NOMO-1 (cell line): ENCODE measurements at regions not wholly inside any gene's neighbourhood (a gene's known extent, or its start where the extent isn't known, plus 50 kb on each side); places are given as distances from the start of the nearest gene placed in this dataset.
A peak's percentile ranks its signal among the peaks of the same experiment; 100 is the strongest.

Experiments used
- DNase-seq, 2 experiments: peaks; one replicate each; lab custom pipeline; 2025; ENCODE audit not compliant: unreplicated experiment in 2 of 2; lab: John Stamatoyannopoulos, UW

DNA sequence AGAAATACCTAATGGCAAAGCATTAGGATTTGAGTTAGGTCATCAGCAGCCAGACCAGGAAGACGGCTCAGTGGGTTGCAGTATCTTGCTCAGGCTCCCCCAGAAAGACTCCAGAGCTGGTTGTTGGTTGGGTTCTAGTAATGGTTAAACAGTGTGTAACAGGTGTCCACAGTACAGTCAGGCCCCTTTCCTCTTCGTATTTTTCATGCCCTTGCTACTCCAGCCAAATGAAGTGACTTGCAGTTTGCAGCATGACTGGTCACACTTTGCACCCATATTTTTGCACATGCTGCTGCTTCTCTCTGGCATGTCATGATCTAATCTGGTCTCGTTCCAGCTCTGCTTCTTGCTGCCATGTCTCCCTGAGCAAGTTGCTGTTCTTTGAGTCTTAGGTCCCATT lies 60.6 kb upstream of the TRPC7 start:
- DNase-seq: no peak

DNA sequence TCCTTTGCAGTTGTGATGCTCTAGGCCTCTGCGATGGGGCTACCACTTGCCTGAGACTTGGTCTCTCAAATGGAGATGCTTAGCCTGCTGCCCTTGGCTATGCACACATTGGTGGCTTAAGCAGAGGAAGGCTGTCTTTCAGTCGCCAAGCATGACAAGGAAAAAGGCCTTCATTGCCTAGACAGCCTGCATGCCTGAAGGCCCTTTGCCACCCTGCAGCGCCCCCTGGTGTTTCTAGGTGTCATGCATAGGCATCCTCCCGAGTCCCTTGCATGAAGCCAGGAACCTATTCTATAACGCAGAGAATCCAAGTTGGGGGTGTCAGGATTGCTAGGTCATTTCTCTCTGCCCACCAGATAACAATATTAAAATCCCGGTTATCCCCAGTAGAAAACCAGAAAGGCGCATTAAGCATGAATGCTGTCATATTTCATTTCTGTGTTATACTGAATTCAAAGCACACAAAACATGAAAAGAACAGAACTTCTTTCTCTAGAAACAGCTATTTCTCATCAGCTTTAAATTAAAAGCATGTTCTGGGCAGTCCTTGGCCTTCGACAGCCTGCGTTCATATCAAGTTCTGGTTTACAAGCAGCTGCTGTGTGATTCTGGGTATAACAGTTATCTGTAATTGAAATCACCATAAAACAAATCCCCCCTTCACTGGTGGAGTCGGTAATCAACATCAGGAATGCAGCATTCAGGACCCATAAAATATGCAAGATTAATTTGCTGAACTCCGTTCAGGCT lies 59.7 kb upstream of the TRPC7 start:
- DNase-seq: peak; percentile 3 to 23

DNA sequence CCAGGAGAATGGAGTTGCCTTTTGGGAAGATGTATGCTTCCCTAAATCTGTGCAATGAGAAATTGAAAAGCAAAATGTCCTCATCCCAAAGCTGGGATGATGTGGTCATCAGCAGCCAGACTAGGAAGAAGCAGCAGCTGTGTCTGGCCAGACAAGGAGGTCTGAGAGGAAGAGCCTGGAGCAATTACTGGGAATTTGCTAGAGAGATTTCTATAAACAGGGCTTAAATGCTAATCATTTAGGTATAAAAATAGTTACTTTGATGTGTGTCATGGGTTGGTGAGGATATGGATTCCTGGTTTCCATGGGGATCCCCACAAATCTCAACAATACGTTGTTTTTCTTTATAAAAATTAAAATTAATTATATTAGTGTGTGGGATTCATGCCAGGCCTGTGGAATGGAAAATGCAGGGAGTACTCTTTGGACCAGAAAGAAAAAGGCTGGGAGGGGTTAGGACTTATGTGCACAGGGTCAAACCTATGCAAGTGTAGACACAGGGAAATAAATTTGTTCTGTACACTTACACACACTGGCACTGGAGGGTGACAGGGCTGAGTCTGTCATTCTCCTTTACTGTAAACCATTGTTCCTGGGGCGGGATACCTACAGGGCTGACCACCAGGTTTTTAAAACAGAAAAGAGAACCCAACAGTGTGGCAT lies 58.7 kb upstream of the TRPC7 start:
- DNase-seq: no peak

DNA sequence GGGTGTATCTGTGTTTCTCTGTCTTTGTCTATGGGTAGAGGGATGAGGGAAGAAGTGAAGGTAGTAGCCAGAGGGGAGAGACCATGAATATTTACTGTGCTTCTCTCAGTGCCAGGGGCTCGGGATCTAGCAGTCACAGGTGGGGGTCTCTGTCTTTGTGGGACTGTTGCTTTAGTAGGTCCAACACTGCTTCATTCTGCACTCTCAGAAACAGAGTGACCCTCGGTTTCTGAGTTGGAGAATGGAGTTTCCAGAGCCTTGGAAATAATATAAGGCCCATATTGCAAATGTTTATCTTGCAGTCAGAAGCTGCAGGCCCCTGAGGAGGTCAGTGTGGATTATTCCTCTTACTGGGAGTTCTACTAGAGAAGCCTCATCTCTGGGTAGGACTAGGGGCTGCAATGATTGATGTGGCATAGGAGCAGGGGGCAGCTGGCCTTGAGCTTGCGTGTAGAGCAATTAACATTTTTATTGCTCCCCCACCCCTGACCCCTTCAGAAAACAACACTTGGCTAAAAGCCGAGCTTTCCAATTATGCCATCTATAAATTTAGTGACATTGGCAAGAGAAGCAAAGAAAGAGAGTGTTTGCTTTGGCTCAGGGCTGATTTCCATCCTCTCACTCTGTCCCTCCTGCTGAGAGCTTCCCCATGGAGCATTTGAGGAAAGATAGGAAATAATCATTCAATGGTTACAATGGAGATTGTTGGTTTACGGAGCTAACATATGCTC lies 55.0 kb upstream of the TRPC7 start:
- no peak for DNase-seq

DNA sequence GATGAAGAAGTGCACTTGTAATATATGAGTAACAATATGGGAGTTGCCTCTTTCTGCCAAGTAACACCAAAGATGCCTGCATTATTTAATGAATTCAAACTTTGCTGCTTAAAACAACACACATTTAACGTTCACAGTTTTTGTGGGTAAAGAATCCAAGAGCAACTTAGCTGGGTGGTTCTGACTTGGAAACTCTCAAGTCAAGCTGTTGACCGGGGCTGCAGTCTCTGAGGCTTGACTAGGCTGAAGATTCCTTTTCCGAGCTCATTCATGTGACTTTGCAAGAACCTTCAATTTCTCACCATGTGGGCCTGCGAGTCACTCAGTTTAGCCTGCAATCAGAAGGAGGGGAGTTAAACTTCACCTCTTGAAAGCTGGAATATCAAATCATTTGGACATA lies 53.0 kb upstream of the TRPC7 start:
- DNase-seq: no peak
